Heart left ventricle (tissue), 16 donors: ENCODE measurements at regions not wholly inside any gene's neighbourhood (a gene's known extent, or its start where the extent isn't known, plus 50 kb on each side); places are given as distances from the start of the nearest gene placed in this dataset.

Experiments
- ATAC-seq, 4 donors: fragments of 200-7000 bp; cut with Tn5 transposase; one replicate each; pipeline ENCODE4 v1.9.1; 2020 to 2022; ENCODE audit warnings: moderate library complexity in 4 of 4, mild to moderate bottlenecking in 3 of 4, moderate number of reproducible peaks in 1 of 4
- DNase-seq, 5 donors: peaks; one replicate each; pipeline ENCODE4 v3.0.0-alpha.2; 2020
- H3K27ac ChIP-seq, 12 donors: fragments of 200-600 bp; sonication (generic) in 4 of 12; one replicate each; pipeline versions ENCODE4 v1.5.0 to v1.8.0; 2016 to 2022; ENCODE audit warnings: mild to moderate bottlenecking in 2 of 12
- H3K27me3 ChIP-seq, 9 donors: fragments of 200-600 bp; sonication (generic) in 2 of 9; one replicate each; pipeline versions ENCODE4 v1.5.1 to v1.8.0; 2016 to 2022; ENCODE audit warnings: mild to moderate bottlenecking in 3 of 9
- H3K36me3 ChIP-seq, 9 donors: fragments of 200-600 bp; sonication (generic) in 2 of 9; one replicate each; pipeline versions ENCODE4 v1.5.0 to v1.8.0; 2018 to 2022; ENCODE audit warnings: mild to moderate bottlenecking in 2 of 9
- H3K4me1 ChIP-seq, 12 donors: fragments of 200-600 bp; sonication (generic) in 4 of 12; one replicate each; pipeline versions ENCODE4 v1.5.0 to v1.8.0; 2016 to 2022; ENCODE audit warnings: mild to moderate bottlenecking in 3 of 12
- H3K4me3 ChIP-seq, 12 donors: fragments of 200-600 bp; sonication (generic) in 4 of 12; one replicate each; pipeline versions ENCODE4 v1.5.0 to v1.8.0; 2017 to 2022; ENCODE audit warnings: mild to moderate bottlenecking in 9 of 12, moderate library complexity in 4 of 12
- H3K9me3 ChIP-seq, 12 donors: fragments of 200-600 bp; sonication (generic) in 4 of 12; one replicate each; pipeline versions ENCODE4 v1.5.0 to v1.8.0; 2016 to 2022; ENCODE audit warnings: mild to moderate bottlenecking in 1 of 12
- POLR2A ChIP-seq, 2 donors: fragments of 450-650 bp; IDR thresholded peaks; one replicate each; pipeline ENCODE4 v1.6.1; 2017; ENCODE audit warnings: antibody characterized with exemption in 2 of 2, mild to moderate bottlenecking in 2 of 2, moderate library complexity in 2 of 2
- WGBS, 4 donors: extraction: QIAGEN DNeasy Blood & Tissue Kit in 2 of 4; methylation state at CpG; one replicate each; pipeline versions ENCODE4 v1.1.5 to v1.1.7; 2013 to 2018; 5-methylcytosine and 5-hydroxymethylcytosine counted together
- intact Hi-C, 10 donors: fragments of 100-400 bp; cut with DNase I; formaldehyde crosslinking; loops; one replicate each; pipeline versions ENCODE4 v1.11.1 to v1.14.2; 2022
- TF ChIP-seq, protein P1 (sequence below), 12 donors: fragments of 200-600 bp; sonication (generic) in 4 of 12; IDR thresholded peaks; one replicate each; pipeline versions ENCODE4 v1.5.0 to v1.8.0; 2018 to 2022; ENCODE audit warnings: antibody characterized with exemption in 12 of 12, mild to moderate bottlenecking in 5 of 12
- donor health status: ischemic (EF 13 %, LVEDD 7.1; RV severe dilation, severe dysfunction).
- donor health status: healthy with polysubstance abuse.
- donor health status: DM: no; HTN: yes; CAD: no.
- donor health status: DM: no; HTN: no; CAD: no.
- donor health status: ischemic (EF 25% LVEDD 6.9; RV normal size, moderate dysfunction).
- donor health status: ischemic (EF 25% LVEDD 5.7; RV mildly dilated, moderate dysfunction).
- donor health status: healthy.
- donor health status: DM: yes; HTN: yes; CAD: no.
- donor health status: ischemic (EF 35%, LVEDD 5.7; RV mildly dilated, moderate dysfunction).
- donor health status: nonischemic (EF 11% LVEDD 7.7; RV severe dilation, severe dysfunction).
- donor health status: DM: yes; HTN: yes; CAD: no.
- donor health status: PGD.
- donor health status: ischemic (EF 29% LVEDD 5.4; RV normal size, mild dysfunction).
- donor health status: nonischemic (EF 23%, LVEDD 6.1; RV moderate dilation, normal function).

DNA sequence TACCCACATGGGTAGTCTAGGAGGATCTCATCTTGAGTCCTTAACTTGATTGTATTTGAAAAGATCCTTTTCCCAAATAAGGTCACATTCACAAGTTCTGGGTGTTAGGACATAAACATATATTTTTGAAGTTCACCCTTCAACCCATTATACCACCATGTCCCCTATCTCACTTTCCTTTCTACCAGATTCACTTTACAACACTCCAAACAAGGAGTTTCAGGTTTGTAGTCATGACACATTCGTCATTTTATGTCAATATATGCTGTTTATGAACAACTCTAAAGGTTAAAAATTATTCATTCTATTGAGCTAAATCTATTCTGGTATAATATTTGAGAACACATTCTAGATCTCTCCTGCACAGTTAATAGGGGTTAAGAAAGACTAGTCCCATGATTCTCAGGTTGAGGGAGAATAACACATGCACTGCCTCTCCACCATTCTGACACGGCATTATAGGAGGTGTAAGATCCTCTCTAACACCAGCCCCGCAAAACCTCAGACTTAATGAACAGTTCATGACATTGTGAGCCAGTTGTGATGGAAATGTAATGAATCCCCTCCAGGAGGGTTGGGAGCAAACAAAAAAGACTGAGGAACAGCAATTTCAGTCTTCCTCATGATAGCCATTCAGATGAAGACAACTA, 72.0 kb upstream of the PSMA6 start:
- no peak for DNase-seq
- ATAC-seq: no peak
- Histone ChIP-seq H3K9me3 (no peaks in the 10 kb centered on the region), H3K4me1 (peaks cover 0 to 14% (median 2%) of the 10 kb centered on the region in 12 donors), H3K27me3 (no peaks in the 10 kb centered on the region), H3K27ac (no peak overlapping the region), H3K36me3 (no peaks in the 10 kb centered on the region), H3K4me3 (no peak overlapping the region)
- no peak for TF ChIP-seq POLR2A (IDR thresholded peaks at IDR 0.05)
- TF ChIP-seq, protein P1, sequence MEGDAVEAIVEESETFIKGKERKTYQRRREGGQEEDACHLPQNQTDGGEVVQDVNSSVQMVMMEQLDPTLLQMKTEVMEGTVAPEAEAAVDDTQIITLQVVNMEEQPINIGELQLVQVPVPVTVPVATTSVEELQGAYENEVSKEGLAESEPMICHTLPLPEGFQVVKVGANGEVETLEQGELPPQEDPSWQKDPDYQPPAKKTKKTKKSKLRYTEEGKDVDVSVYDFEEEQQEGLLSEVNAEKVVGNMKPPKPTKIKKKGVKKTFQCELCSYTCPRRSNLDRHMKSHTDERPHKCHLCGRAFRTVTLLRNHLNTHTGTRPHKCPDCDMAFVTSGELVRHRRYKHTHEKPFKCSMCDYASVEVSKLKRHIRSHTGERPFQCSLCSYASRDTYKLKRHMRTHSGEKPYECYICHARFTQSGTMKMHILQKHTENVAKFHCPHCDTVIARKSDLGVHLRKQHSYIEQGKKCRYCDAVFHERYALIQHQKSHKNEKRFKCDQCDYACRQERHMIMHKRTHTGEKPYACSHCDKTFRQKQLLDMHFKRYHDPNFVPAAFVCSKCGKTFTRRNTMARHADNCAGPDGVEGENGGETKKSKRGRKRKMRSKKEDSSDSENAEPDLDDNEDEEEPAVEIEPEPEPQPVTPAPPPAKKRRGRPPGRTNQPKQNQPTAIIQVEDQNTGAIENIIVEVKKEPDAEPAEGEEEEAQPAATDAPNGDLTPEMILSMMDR (IDR thresholded peaks at IDR 0.05): no peak
- 94 to 100% (median 96%) methylated on average over 3 of the region's 3 CpGs for WGBS, 4 donors
- intact Hi-C loops: loop anchor here in 3 of 10 donors (5.0 to 10.0 kb wide), 3 partner anchors 65 to 187 kb away; no protein-coding TSS in a partner anchor

DNA sequence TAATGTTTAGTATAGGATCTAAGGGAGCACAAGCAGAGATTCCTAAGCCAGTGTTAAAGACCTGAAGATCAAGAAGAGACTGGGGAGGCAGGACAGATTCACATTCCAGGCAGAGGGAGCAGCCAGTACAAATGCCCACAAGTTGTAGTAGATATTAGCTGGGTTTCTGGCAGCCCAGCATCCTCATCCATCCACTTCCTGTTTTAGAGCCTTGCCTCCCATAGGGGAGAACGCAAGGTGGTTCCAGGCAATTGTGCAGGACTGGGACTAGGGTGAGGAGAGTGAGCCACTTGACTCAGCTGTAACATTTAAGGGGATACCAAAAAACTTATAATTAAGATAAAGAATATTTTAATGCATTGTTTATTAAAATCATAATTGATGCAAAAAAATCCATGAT, 71.3 kb upstream of the PSMA6 start:
- Histone ChIP-seq H3K27ac (no peak overlapping the region), H3K4me3 (no peak overlapping the region), H3K9me3 (no peaks in the 10 kb centered on the region), H3K4me1 (peaks cover 0 to 16% (median 2%) of the 10 kb centered on the region in 12 donors), H3K36me3 (no peaks in the 10 kb centered on the region), H3K27me3 (no peaks in the 10 kb centered on the region)
- TF ChIP-seq POLR2A (IDR thresholded peaks at IDR 0.05): no peak
- TF ChIP-seq, protein P1 (IDR thresholded peaks at IDR 0.05): no peak
- WGBS, 4 donors: 89 to 95% (median 91%) methylated on average over 1 of the region's 1 CpG
- intact Hi-C loops: loop anchor here in 3 of 10 donors (5.0 to 10.0 kb wide), 3 partner anchors 64 to 186 kb away; no protein-coding TSS in a partner anchor
- DNase-seq (no peak), ATAC-seq (no peak)

DNA sequence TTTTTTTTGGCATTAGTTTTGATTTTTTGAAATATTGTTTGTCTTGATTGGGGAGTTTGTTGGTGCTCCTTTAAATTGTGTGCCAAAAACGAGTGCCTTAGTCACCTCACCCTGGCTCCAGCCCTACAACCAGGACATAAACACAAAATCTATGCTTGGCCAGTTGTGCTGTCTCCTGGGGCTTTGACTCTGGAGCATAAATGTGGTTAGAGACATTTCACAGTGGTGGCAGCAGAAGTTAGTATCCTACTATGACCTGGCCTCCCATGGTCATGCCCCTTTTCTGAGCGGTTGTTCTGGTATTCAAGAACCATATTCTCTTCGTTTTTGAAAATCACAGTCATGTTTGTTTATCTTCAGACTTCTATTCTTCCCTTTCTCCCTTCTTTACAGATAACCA, 70.7 kb upstream of the PSMA6 start:
- Histone ChIP-seq H3K27me3 (no peaks in the 10 kb centered on the region), H3K27ac (no peak overlapping the region), H3K9me3 (no peaks in the 10 kb centered on the region), H3K4me1 (peaks cover 0 to 16% (median 2%) of the 10 kb centered on the region in 12 donors), H3K4me3 (no peak overlapping the region), H3K36me3 (no peaks in the 10 kb centered on the region)
- DNase-seq: no peak
- 79 to 90% (median 89%) methylated on average over 3 of the region's 3 CpGs for WGBS, 4 donors
- ATAC-seq: no peak
- no peak for TF ChIP-seq POLR2A (IDR thresholded peaks at IDR 0.05)
- TF ChIP-seq, protein P1 (IDR thresholded peaks at IDR 0.05): no peak
- intact Hi-C loops: loop anchor here in 3 of 10 donors (5.0 to 10.0 kb wide), 3 partner anchors 63 to 186 kb away; no protein-coding TSS in a partner anchor

DNA sequence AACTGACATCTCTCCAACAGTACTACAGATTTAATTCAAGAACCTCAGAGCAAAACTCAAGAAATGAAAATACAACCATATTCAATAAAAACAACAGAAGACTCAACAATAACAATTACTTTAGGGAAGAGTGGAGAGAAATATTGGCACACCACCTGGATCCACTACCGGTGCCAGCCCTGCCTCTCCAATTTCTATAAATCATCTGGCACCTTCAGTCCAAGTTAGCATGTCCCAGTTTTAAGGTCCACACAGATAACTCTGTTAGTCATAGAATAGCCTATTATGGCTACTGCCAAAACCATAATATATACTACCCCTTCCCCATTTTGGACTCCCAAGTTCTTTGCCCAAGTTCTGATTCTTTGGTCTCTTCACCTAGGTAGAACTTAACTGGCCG, 69.9 kb upstream of the PSMA6 start:
- TF ChIP-seq, protein P1 (IDR thresholded peaks at IDR 0.05): no peak
- TF ChIP-seq POLR2A (IDR thresholded peaks at IDR 0.05): no peak
- H3K9me3 ChIP-seq: no peaks in the 10 kb centered on the region
- H3K4me3 ChIP-seq: no peak overlapping the region
- WGBS, 4 donors: 83 to 87% (median 86%) methylated on average over 2 of the region's 2 CpGs
- intact Hi-C loops: loop anchor here in 3 of 10 donors (5.0 to 10.0 kb wide), 3 partner anchors 62 to 185 kb away; no protein-coding TSS in a partner anchor
- no peaks in the 10 kb centered on the region for H3K27me3 ChIP-seq
- H3K4me1 ChIP-seq: peaks cover 0 to 16% (median 2%) of the 10 kb centered on the region in 12 donors
- H3K27ac ChIP-seq: no peak overlapping the region
- H3K36me3 ChIP-seq: no peaks in the 10 kb centered on the region
- ATAC-seq: no peak
- DNase-seq: no peak
